ENCODE measurements at regions not wholly inside any gene's neighbourhood (a gene's known extent, or its start where the extent isn't known, plus 50 kb on each side); places are given as distances from the start of the nearest gene placed in this dataset.

DNA sequence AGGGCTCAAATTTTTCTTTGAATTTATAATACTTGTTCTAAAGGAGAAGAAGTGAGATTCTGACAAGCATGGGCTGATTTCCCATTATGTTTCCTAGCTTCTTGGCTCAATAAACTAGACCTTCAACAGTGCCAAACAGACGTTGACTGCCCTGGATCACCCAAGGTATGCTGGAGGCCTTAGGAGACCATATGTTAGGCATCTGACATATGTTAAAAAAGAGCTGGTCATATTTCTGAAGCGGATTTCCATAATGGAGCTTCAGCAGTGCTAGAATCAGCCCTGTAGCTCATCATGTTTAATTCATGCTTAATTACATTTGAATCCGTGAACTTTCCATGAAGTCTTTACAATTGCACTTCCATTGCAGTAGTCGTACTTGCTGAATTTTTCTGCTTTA lies 653.3 kb downstream of the DIAPH3 start:
- TF ChIP-seq, protein P1, sequence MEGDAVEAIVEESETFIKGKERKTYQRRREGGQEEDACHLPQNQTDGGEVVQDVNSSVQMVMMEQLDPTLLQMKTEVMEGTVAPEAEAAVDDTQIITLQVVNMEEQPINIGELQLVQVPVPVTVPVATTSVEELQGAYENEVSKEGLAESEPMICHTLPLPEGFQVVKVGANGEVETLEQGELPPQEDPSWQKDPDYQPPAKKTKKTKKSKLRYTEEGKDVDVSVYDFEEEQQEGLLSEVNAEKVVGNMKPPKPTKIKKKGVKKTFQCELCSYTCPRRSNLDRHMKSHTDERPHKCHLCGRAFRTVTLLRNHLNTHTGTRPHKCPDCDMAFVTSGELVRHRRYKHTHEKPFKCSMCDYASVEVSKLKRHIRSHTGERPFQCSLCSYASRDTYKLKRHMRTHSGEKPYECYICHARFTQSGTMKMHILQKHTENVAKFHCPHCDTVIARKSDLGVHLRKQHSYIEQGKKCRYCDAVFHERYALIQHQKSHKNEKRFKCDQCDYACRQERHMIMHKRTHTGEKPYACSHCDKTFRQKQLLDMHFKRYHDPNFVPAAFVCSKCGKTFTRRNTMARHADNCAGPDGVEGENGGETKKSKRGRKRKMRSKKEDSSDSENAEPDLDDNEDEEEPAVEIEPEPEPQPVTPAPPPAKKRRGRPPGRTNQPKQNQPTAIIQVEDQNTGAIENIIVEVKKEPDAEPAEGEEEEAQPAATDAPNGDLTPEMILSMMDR (IDR thresholded peaks at IDR 0.05; ENCODE audit: control insufficient read depth, extremely low read depth, insufficient read depth) = no peak
- no peak overlapping the region for H3K4me3 ChIP-seq (ENCODE audit: low read depth, low read length)
- DNase-seq (ENCODE audit: low read depth) = no peak

DNA sequence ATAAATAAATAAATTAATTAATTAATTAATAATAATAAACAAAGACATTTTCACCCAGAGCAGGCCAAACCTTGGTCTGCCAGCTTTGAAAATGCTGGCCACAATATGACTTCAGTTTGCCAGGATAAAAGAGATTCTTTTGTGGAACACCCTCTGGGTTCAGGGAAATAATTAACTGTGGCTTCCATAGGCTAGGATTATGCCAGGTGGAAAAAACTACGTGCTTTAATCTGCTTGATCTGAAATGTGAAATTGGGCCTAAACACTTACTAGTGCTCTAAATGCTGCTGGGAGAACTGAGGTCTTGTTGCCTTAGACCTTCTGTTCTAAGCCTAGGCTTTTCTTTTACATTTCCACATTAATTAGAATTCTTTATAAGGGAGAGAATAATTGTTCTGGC lies 650.0 kb downstream of the DIAPH3 start:
- TF ChIP-seq, protein P1 (IDR thresholded peaks at IDR 0.05; ENCODE audit: control insufficient read depth, extremely low read depth, insufficient read depth) = no peak
- DNase-seq (ENCODE audit: low read depth) = no peak

DNA sequence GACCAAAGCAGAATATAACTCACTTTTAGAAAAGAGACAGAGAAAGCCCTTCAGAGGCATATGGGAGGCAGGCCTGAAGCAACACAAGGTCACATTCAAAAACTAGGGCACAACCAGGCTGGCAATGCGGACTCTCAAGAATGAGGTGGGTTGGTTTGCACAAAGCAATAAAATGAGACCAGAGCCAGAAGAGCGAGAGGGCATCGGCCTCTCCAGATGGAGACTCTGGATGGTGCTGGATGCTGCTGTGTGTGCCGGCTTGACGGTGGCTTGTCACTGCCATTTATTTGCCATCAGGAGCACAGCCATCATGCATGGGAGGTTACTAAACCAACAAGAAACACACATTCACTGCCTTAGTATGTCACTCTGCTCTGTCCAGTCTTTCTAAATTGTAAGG lies 649.4 kb downstream of the DIAPH3 start:
- TF ChIP-seq, protein P1 (IDR thresholded peaks at IDR 0.05; ENCODE audit: control insufficient read depth, extremely low read depth, insufficient read depth) = no peak
- DNase-seq (ENCODE audit: low read depth) = no peak
- H3K4me3 ChIP-seq (ENCODE audit: low read depth, low read length) = no peak overlapping the region

More for the DNA sequence above, 650.0 kb downstream of the DIAPH3 start:
- no peak overlapping the region for H3K4me3 ChIP-seq (ENCODE audit: low read depth, low read length)

DNA sequence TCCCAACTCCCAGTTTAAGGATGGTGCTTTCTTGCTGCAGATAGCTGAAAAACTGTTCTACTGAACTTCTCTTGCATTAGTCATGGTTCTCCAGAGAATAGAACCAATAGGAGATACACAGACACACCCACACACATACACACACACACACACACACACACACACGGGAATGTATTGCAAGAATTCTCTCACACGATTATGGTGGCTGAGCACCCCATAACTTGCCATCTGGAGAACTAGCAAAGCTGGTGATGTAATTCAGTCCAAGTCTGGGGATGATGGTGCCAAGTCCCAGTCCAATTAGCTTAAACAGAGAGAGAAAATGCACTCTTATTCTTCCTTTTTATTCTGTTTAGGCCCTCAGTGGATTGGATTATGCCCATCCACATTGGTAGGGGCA lies 643.9 kb downstream of the DIAPH3 start:
- TF ChIP-seq, protein P1 (IDR thresholded peaks at IDR 0.05; ENCODE audit: control insufficient read depth, extremely low read depth, insufficient read depth) = no peak
- DNase-seq (ENCODE audit: low read depth) = no peak
- no peak overlapping the region for H3K4me3 ChIP-seq (ENCODE audit: low read depth, low read length)

DNA sequence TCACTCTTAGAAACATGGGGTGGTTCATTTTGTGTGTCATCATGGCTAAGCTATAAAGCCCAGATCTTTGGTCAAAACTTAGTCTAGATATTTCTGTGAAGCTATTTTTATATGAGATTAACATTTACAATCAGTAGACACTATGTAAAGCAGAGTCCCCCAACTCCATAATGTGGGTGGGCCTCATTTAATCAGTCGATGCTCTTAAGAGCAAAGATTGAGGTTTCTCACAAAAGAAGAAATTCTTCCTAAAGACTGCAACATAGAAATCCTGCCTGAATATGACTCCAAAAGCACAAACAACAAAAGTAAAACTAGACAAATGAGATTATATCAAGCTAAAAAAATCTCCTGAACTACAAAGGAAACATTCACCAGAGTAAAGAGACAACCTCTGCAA lies 642.2 kb downstream of the DIAPH3 start:
- DNase-seq (ENCODE audit: low read depth) = no peak
- H3K4me3 ChIP-seq (ENCODE audit: low read depth, low read length) = no peak overlapping the region
- TF ChIP-seq, protein P1 (IDR thresholded peaks at IDR 0.05; ENCODE audit: control insufficient read depth, extremely low read depth, insufficient read depth) = no peak

DNA sequence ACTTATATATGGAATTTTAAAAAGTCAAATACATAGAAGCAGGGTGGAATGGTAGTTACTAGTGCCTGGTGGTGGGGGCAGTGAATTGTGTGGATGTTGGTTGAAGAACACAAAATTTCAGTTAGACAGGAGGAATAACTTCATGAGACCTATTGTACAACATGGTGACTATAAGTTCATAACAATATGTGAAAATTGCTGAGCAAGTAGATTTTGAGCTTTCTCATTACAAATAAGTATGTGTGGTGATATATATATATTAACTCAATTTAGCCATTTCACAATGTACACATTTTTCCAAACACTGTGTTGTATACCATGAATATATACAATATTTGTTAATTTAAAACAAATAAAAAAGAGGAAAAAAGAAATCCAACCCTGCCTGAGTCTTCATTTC lies 641.1 kb downstream of the DIAPH3 start:
- TF ChIP-seq, protein P1 (IDR thresholded peaks at IDR 0.05; ENCODE audit: control insufficient read depth, extremely low read depth, insufficient read depth) = no peak
- DNase-seq (ENCODE audit: low read depth) = no peak
- H3K4me3 ChIP-seq (ENCODE audit: low read depth, low read length) = no peak overlapping the region

DNA sequence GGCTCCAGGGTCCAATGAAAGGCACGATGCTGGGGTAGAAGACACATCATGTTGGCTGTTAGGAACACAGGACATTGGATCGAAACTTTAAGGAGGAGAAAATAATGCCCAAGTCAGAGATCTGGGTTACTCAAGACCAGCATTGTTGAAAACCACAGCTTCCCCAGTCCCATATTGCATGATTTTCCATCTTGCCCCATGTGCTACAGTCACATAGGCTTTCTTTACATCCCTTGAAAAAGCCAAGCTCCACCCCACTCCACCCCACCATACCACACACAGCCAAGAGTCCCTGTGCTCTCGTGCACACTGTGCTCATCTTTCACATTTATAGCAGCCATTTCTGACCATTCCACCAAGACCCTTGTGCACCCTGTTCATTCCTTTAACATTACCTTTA lies 636.2 kb downstream of the DIAPH3 start:
- TF ChIP-seq, protein P1 (IDR thresholded peaks at IDR 0.05; ENCODE audit: control insufficient read depth, extremely low read depth, insufficient read depth) = no peak
- DNase-seq (ENCODE audit: low read depth) = no peak
- H3K4me3 ChIP-seq (ENCODE audit: low read depth, low read length) = no peak overlapping the region

Data from LNCaP clone FGC (cell line).